ENCODE measurements at regions not wholly inside any gene's neighbourhood (a gene's known extent, or its start where the extent isn't known, plus 50 kb on each side); places are given as distances from the start of the nearest gene placed in this dataset.

DNA sequence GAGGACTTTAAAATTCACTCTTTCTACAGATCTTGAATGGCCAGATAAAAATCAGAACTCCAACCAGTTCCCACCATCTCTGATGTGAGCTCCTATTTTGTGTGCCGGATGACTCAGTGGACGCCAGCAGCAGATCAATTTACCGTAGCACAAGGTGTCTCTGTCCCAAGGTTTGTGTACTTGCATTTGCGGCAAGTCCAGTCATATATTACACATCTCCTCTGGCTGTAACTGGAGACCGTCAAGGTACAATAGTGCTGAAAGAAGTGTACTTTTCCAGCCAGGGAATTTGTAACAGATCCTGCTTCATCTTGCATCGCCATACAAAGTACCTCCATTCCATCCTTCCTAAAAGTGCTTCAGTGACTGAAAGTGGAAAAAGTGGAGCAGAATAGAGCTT, 108.2 kb upstream of the SORBS2 start:
- H3K4me3 ChIP-seq (replicated peaks in 1 of 2; ENCODE audit: low read depth in 2 of 2, low read length in 2 of 2), result no peak overlapping the region
- peak in 1 of 2 donors; percentile 45 for DNase-seq (ENCODE audit: low read depth in 2 of 2)
- TF ChIP-seq, protein P1, sequence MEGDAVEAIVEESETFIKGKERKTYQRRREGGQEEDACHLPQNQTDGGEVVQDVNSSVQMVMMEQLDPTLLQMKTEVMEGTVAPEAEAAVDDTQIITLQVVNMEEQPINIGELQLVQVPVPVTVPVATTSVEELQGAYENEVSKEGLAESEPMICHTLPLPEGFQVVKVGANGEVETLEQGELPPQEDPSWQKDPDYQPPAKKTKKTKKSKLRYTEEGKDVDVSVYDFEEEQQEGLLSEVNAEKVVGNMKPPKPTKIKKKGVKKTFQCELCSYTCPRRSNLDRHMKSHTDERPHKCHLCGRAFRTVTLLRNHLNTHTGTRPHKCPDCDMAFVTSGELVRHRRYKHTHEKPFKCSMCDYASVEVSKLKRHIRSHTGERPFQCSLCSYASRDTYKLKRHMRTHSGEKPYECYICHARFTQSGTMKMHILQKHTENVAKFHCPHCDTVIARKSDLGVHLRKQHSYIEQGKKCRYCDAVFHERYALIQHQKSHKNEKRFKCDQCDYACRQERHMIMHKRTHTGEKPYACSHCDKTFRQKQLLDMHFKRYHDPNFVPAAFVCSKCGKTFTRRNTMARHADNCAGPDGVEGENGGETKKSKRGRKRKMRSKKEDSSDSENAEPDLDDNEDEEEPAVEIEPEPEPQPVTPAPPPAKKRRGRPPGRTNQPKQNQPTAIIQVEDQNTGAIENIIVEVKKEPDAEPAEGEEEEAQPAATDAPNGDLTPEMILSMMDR (IDR thresholded peaks at IDR 0.05; ENCODE audit: low read depth, low read length), result no peak

DNA sequence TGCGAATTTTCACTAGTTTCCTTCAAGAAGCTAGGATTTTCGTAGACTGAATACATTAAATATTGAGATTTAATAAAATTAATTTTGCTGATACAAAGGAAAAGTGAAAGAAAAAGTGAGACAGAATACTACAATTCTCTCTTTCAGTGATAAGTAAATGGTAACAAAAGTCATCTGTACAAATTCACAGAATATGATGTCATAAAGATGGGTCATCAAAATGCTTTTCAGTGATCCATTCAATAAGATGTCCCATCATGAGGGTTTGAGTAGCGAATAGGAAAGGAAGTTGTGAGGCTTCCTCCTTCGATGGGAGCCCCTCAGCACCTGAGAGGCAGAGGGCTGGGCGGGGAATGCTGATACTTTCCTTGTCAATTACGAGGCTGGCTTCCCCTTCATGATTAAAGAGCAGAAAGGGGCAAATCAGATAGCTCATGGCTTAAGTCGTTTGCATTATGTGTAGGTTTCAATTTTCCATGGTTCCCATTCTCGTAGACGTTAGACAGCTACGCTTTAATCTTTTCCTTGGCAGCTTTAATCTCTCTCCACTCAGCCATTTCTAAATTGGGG, 108.8 kb upstream of the SORBS2 start:
- peak overlapping the region in 1 of 2 donors; percentile 1 for H3K4me3 ChIP-seq (replicated peaks in 1 of 2; ENCODE audit: low read depth in 2 of 2, low read length in 2 of 2)
- DNase-seq (ENCODE audit: low read depth in 2 of 2), result no peak
- TF ChIP-seq, protein P1 (IDR thresholded peaks at IDR 0.05; ENCODE audit: low read depth, low read length), result no peak

DNA sequence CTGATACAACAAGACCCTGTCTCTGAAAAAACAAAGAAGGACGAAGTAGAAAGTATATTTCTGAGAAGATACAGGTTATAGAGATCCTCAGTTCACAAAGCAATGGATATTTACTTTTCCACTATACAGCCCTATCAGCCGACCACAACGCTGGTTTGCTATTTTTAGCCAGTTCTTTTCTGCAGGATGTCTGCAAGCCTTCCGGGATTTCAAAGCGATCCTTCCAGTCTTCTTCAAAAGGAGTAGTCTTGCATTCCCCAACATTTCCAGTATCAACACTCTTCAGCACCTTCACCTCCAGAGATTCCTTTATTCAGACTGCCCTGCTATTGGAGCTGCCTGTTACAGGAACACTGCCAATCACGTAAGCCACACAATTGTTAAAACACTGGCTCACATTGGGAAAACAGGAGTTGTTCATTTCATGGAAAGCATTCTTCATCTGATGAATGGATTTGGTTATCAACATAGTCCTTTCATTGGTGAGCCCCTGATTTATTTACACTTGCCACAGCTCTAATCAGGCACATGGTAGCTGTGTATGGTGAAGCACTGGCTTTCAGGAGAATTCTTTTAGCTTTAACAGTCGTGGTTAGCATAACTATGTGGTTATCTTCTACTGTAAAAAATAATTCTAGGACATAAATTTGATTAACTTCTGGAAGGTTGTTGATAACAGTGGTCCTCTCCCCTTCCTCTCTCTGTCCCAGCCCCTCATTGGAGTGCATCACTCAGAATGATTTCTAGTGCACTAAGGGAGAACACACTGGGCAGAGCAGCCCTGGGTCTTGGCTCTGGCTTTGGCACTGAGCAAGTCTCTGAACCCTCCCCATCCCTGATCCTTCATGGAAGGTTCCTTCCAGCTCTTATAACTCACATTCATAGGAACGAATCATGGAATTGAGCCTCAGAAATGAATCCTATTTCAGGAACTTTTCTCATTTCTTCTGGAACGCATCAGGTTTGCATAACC, 109.9 kb upstream of the SORBS2 start:
- peak in 1 of 2 donors; percentile 35 for DNase-seq (ENCODE audit: low read depth in 2 of 2)
- TF ChIP-seq, protein P1 (IDR thresholded peaks at IDR 0.05; ENCODE audit: low read depth, low read length), result no peak
- no peak overlapping the region for H3K4me3 ChIP-seq (replicated peaks in 1 of 2; ENCODE audit: low read depth in 2 of 2, low read length in 2 of 2)

DNA sequence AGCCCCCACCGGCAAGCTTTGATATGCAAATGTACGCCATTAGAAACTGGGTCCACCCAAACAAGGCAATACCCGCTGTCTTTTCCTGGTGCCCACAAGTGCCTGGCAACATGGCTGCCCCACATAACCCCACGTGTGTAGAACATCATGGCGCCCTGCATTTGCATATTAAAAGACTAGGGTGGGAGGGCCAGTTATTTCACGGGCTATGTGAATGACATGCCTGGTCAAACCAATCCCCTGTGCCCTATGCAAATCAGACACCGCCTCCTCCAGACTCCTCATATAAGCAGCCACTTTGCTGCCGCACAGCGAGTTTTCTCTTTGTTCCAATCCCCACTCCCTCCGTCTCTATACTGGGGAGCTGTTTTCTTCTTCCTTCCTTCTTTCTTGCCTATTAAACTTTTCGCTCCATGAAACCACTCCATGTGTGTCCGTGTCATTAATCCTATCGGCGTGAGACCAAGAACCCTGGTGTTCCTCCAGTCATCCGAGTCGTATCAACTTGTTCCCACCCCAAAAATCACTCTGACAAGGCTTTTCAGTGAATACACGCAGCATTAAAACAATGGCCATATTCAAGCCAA, 112.6 kb upstream of the SORBS2 start:
- no peak for DNase-seq (ENCODE audit: low read depth in 2 of 2)
- TF ChIP-seq, protein P1 (IDR thresholded peaks at IDR 0.05; ENCODE audit: low read depth, low read length), result no peak
- no peak overlapping the region for H3K4me3 ChIP-seq (replicated peaks in 1 of 2; ENCODE audit: low read depth in 2 of 2, low read length in 2 of 2)

DNA sequence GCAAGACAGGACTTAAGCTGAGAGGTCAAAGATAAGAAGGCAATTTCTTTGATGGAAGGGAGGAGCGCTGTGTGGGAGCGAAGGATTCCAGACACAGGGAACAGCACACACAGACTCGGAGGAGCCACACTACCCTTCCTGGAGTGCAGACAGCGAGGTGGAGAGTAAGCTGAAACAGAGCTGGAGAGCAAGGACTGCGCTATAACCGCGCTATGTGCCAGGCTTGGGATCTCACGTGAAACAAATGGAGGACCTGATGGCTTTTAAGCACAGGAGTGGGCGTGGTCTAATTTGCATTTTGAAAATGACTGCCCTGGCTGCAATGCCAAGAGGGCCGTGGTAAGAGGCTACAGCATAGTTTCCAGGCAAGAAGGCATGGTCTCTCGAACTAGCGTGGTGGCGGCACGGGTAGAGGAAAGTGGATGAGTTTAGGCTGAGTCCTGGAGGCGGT, 113.9 kb upstream of the SORBS2 start:
- H3K4me3 ChIP-seq (replicated peaks in 1 of 2; ENCODE audit: low read depth in 2 of 2, low read length in 2 of 2), result no peak overlapping the region
- DNase-seq (ENCODE audit: low read depth in 2 of 2), result no peak
- TF ChIP-seq, protein P1 (IDR thresholded peaks at IDR 0.05; ENCODE audit: low read depth, low read length), result no peak

DNA sequence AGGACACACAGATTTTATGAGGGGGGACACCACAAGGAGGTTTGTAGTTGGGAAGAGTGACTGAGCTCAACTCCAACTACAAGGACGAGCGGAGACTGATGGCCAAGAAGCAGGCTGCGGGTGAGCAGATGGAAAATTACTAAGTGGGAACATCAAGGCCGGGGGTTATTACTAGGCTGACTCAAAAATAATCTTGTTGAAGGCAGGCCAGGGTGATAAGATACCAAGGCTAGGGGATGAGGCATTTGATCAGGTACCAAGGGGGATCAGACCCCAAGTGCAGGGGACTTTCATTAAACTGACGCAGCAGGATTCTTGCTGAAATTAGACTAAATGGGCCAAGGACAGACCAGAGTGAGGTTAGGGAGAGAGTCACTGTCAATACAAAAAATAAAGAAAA, 119.4 kb upstream of the SORBS2 start:
- peak overlapping the region in 1 of 2 donors; percentile 33 for H3K4me3 ChIP-seq (replicated peaks in 1 of 2; ENCODE audit: low read depth in 2 of 2, low read length in 2 of 2)
- DNase-seq (ENCODE audit: low read depth in 2 of 2), result no peak
- TF ChIP-seq, protein P1 (IDR thresholded peaks at IDR 0.05; ENCODE audit: low read depth, low read length), result no peak

Data from cardiac fibroblast (primary cell).